ENCODE measurements at regions not wholly inside any gene's neighbourhood (a gene's known extent, or its start where the extent isn't known, plus 50 kb on each side); places are given as distances from the start of the nearest gene placed in this dataset.

DNA sequence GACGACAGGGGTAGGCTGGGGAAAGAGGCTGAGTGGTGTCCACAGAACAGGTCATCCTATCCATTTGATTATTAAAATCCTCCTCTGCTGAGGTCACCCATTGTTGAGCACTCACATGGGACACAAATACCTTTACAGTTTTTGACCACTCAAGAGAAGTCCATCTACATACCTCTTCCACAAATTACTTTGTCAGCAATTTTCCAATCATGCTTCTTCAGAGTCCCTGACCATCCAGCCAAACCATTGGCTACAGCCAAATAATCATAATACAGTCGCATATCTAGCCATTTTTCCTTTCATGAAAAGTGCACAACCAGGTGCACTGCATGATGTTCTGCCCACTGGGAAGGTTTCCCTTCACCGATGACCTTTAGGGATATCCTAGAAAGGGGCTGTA is 407.4 kb downstream of the TEX13C start:
- no peak overlapping the region for H3K4me3 ChIP-seq (ENCODE audit: low read length)
- H3K27me3 ChIP-seq (replicated peaks; ENCODE audit: insufficient read depth, low read length), result no peaks in the 10 kb centered on the region
- H3K27ac ChIP-seq (ENCODE audit: low read length), result no peak overlapping the region
- no peaks in the 10 kb centered on the region for H4K20me1 ChIP-seq (ENCODE audit: insufficient read depth, low read length)
- no peak overlapping the region for H2AFZ ChIP-seq (ENCODE audit: low read length)
- no peaks in the 10 kb centered on the region for H3K79me2 ChIP-seq (ENCODE audit: low read length)
- no peaks in the 10 kb centered on the region for H3K9me2 ChIP-seq (replicated peaks; ENCODE audit: insufficient read depth, low read length)
- no peaks in the 10 kb centered on the region for H3F3A ChIP-seq (ENCODE audit: insufficient read depth, low read length)
- TF ChIP-seq, protein P1, sequence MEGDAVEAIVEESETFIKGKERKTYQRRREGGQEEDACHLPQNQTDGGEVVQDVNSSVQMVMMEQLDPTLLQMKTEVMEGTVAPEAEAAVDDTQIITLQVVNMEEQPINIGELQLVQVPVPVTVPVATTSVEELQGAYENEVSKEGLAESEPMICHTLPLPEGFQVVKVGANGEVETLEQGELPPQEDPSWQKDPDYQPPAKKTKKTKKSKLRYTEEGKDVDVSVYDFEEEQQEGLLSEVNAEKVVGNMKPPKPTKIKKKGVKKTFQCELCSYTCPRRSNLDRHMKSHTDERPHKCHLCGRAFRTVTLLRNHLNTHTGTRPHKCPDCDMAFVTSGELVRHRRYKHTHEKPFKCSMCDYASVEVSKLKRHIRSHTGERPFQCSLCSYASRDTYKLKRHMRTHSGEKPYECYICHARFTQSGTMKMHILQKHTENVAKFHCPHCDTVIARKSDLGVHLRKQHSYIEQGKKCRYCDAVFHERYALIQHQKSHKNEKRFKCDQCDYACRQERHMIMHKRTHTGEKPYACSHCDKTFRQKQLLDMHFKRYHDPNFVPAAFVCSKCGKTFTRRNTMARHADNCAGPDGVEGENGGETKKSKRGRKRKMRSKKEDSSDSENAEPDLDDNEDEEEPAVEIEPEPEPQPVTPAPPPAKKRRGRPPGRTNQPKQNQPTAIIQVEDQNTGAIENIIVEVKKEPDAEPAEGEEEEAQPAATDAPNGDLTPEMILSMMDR (IDR thresholded peaks at IDR 0.05; ENCODE audit: low read length), result no peak
- TF ChIP-seq EZH2phosphoT487 (IDR thresholded peaks at IDR 0.05; ENCODE audit: low read length) (no peak), EZH2 (optimal IDR thresholded peaks at IDR 0.05; ENCODE audit: low read depth, low read length) (no peak)
- no peaks in the 10 kb centered on the region for H3K4me1 ChIP-seq (ENCODE audit: low read length)
- H3K4me2 ChIP-seq (ENCODE audit: low read depth, low read length), result no peak overlapping the region
- no peak for DNase-seq
- H3K9ac ChIP-seq (ENCODE audit: low read length), result no peak overlapping the region
- no peaks in the 10 kb centered on the region for H3K9me3 ChIP-seq (replicated peaks; ENCODE audit: insufficient read depth, low read length)
- H3K36me3 ChIP-seq (replicated peaks; ENCODE audit: insufficient read depth, low read length), result no peaks in the 10 kb centered on the region

DNA sequence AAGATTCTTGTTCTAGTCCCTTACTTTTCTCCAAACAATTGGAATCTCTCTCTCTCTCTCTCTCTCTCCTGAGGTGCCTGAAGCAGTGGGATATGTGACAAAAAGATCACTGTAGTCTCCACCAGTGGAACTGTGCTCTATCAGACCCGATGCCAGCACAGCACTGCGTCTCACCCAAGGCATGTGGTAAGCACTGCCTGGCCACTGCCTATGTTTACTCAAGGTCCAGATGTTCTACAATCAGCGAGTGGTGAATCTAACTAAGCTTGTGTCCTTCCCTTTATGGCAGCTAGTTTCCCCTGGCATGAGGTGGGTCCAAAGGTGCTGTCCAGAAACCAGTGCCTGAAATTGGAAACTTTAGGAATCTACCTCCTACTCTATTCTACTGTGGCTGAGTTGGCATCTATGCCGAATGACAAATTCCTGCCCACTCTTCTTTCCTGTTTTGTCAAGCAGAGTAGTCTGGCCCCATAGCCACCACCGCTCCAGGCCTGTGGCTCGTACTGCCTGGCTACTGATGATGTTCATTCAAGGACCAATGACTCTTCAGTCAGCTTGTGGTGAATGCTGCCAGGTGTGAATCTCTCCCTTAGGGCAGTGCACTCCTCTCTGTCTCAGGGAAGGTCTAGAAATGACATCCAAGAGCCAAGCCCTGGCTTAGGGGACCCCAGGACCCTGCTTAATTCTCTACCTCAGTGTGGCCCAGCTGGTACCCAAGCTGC is 416.5 kb downstream of the TEX13C start:
- no peak for DNase-seq
- H3K27me3 ChIP-seq (replicated peaks; ENCODE audit: insufficient read depth, low read length), result no peaks in the 10 kb centered on the region
- no peaks in the 10 kb centered on the region for H4K20me1 ChIP-seq (ENCODE audit: insufficient read depth, low read length)
- H3K9me2 ChIP-seq (replicated peaks; ENCODE audit: insufficient read depth, low read length), result no peaks in the 10 kb centered on the region
- H3F3A ChIP-seq (ENCODE audit: insufficient read depth, low read length), result no peaks in the 10 kb centered on the region
- no peaks in the 10 kb centered on the region for H3K79me2 ChIP-seq (ENCODE audit: low read length)
- TF ChIP-seq EZH2phosphoT487 (IDR thresholded peaks at IDR 0.05; ENCODE audit: low read length) (no peak), EZH2 (optimal IDR thresholded peaks at IDR 0.05; ENCODE audit: low read depth, low read length) (no peak)
- TF ChIP-seq, protein P1 (IDR thresholded peaks at IDR 0.05; ENCODE audit: low read length), result no peak
- H3K36me3 ChIP-seq (replicated peaks; ENCODE audit: insufficient read depth, low read length), result no peaks in the 10 kb centered on the region
- no peaks in the 10 kb centered on the region for H3K4me1 ChIP-seq (ENCODE audit: low read length)
- no peaks in the 10 kb centered on the region for H3K9me3 ChIP-seq (replicated peaks; ENCODE audit: insufficient read depth, low read length)
- H3K4me3 ChIP-seq (ENCODE audit: low read length), result no peak overlapping the region
- H3K4me2 ChIP-seq (ENCODE audit: low read depth, low read length), result no peak overlapping the region
- no peak overlapping the region for H3K9ac ChIP-seq (ENCODE audit: low read length)
- H2AFZ ChIP-seq (ENCODE audit: low read length), result no peak overlapping the region
- no peak overlapping the region for H3K27ac ChIP-seq (ENCODE audit: low read length)

DNA sequence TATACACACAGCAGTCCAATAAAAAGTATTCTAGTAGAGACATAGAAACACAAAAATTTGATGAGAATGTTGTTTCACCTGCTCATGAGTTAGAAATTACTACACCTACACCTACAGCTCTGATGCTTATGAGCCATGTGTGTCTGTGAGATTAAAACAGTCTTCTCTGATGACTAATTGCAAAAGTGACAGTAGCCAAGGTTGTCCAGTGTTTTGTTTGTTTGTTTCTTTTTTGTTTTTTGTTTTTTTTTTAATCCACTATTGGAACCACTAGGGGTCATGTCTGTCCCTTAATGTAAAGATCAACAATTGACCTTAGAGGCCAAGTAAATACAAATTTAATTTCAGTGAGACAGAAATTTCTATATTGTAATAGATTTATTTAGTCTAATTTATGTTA is 423.1 kb downstream of the TEX13C start:
- Histone ChIP-seq H3K27me3 (replicated peaks; ENCODE audit: insufficient read depth, low read length) (no peaks in the 10 kb centered on the region), H3F3A (ENCODE audit: insufficient read depth, low read length) (no peaks in the 10 kb centered on the region), H3K4me1 (ENCODE audit: low read length) (no peaks in the 10 kb centered on the region), H3K9ac (ENCODE audit: low read length) (no peak overlapping the region), H3K9me2 (replicated peaks; ENCODE audit: insufficient read depth, low read length) (no peaks in the 10 kb centered on the region), H2AFZ (ENCODE audit: low read length) (no peak overlapping the region), H3K36me3 (replicated peaks; ENCODE audit: insufficient read depth, low read length) (no peaks in the 10 kb centered on the region), H3K27ac (ENCODE audit: low read length) (no peak overlapping the region), H3K4me3 (ENCODE audit: low read length) (no peak overlapping the region), H4K20me1 (ENCODE audit: insufficient read depth, low read length) (no peaks in the 10 kb centered on the region), H3K9me3 (replicated peaks; ENCODE audit: insufficient read depth, low read length) (no peaks in the 10 kb centered on the region), H3K4me2 (ENCODE audit: low read depth, low read length) (no peak overlapping the region), H3K79me2 (ENCODE audit: low read length) (no peaks in the 10 kb centered on the region)
- DNase-seq, result no peak
- TF ChIP-seq EZH2phosphoT487 (IDR thresholded peaks at IDR 0.05; ENCODE audit: low read length), result no peak
- TF ChIP-seq, protein P1 (IDR thresholded peaks at IDR 0.05; ENCODE audit: low read length), result no peak
- TF ChIP-seq EZH2 (optimal IDR thresholded peaks at IDR 0.05; ENCODE audit: low read depth, low read length), result no peak

Measured in MM.1S (cell line).